ENCODE measurements at regions not wholly inside any gene's neighbourhood (a gene's known extent, or its start where the extent isn't known, plus 50 kb on each side); places are given as distances from the start of the nearest gene placed in this dataset.
A peak's percentile ranks its signal among the peaks of the same experiment; 100 is the strongest.
"Not testable (repeated sequence)": the region's sequence is repeated elsewhere in the genome, so short reads cannot be mapped to it uniquely, and the experiment has no call there.

GRCh38 chr2:87540242-87540641 is 207.6 kb upstream of the PLGLB2 start:
- not testable (repeated sequence) for DNase-seq (ENCODE audit: low read depth)

GRCh38 chr2:87542599-87543174 is 205.2 kb upstream of the PLGLB2 start:
- peak; percentile 86 for DNase-seq (ENCODE audit: low read depth)

- DNase-seq (ENCODE audit: low read depth) = not testable (repeated sequence)
Observed at GRCh38 chr2:87543797-87544196, 204.1 kb upstream of the PLGLB2 start.

GRCh38 chr2:87547106-87547505 is 200.8 kb upstream of the PLGLB2 start:
- not testable (repeated sequence) for DNase-seq (ENCODE audit: low read depth)

- DNase-seq (ENCODE audit: low read depth) = not testable (repeated sequence)
Observed at GRCh38 chr2:87547966-87548365, 199.9 kb upstream of the PLGLB2 start.

- not testable (repeated sequence) for DNase-seq (ENCODE audit: low read depth)
Observed at GRCh38 chr2:87548681-87549536, 199.0 kb upstream of the PLGLB2 start.

- DNase-seq (ENCODE audit: low read depth) = not testable (repeated sequence)
Observed at GRCh38 chr2:87549561-87550202, 198.2 kb upstream of the PLGLB2 start.

GRCh38 chr2:87554678-87555077 is 193.2 kb upstream of the PLGLB2 start:
- not testable (repeated sequence) for DNase-seq (ENCODE audit: low read depth)

- not testable (repeated sequence) for DNase-seq (ENCODE audit: low read depth)
Observed at GRCh38 chr2:87555082-87555481, 192.8 kb upstream of the PLGLB2 start.

- DNase-seq (ENCODE audit: low read depth) = not testable (repeated sequence)
Observed at GRCh38 chr2:87559001-87559400, 188.9 kb upstream of the PLGLB2 start.

GRCh38 chr2:87559735-87560134 is 188.2 kb upstream of the PLGLB2 start:
- DNase-seq (ENCODE audit: low read depth) = not testable (repeated sequence)

GRCh38 chr2:87565116-87565515 is 182.8 kb upstream of the PLGLB2 start:
- DNase-seq (ENCODE audit: low read depth) = not testable (repeated sequence)

- not testable (repeated sequence) for DNase-seq (ENCODE audit: low read depth)
Observed at GRCh38 chr2:87566531-87566930, 181.4 kb upstream of the PLGLB2 start.

GRCh38 chr2:87567093-87567492 is 180.8 kb upstream of the PLGLB2 start:
- DNase-seq (ENCODE audit: low read depth) = not testable (repeated sequence)

- not testable (repeated sequence) for DNase-seq (ENCODE audit: low read depth)
Observed at GRCh38 chr2:87567912-87568311, 180.0 kb upstream of the PLGLB2 start.

- DNase-seq (ENCODE audit: low read depth) = not testable (repeated sequence)
Observed at GRCh38 chr2:87568554-87569278, 179.2 kb upstream of the PLGLB2 start.

GRCh38 chr2:87569689-87570397 is 178.0 kb upstream of the PLGLB2 start:
- not testable (repeated sequence) for DNase-seq (ENCODE audit: low read depth)

GRCh38 chr2:87571889-87572465 is 175.9 kb upstream of the PLGLB2 start:
- DNase-seq (ENCODE audit: low read depth) = not testable (repeated sequence)

GRCh38 chr2:87572906-87573305 is 175.0 kb upstream of the PLGLB2 start:
- DNase-seq (ENCODE audit: low read depth) = not testable (repeated sequence)

GRCh38 chr2:87573386-87574192 is 174.3 kb upstream of the PLGLB2 start:
- DNase-seq (ENCODE audit: low read depth) = not testable (repeated sequence)

All from RPMI7951 (cell line).